Lung microvascular endothelial cell (primary cell): ENCODE measurements at regions not wholly inside any gene's neighbourhood (a gene's known extent, or its start where the extent isn't known, plus 50 kb on each side); places are given as distances from the start of the nearest gene placed in this dataset.

ENCODE experiments used
- DNase-seq, 2 donors: peaks; one replicate each; pipeline versions ENCODE4 v3.0.0 to v3.0.0-alpha.2; 2010; ENCODE audit warnings: low read depth in 2 of 2

GRCh38 chr6:89028774-89029173 lies 51.8 kb upstream of the PNRC1 start:
- DNase-seq, result no peak

DNA sequence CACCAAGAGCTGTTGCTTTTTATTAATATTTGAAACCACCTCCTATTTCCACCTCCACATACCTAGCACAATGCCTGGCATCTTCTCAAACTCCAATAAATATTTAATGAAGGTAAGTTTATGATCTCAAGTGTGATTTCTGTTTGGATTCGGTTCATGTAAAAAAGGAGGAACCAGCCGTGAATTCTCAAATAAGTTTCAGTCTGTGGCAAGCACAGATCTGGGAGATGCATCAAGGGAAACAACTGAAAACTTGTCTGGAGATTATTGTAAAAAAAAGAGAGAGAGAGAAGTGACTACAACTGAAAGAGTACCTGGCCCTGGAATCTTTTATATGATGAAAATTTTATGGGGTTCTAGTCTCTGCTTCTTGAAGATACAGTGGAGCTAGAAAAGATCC lies 52.8 kb upstream of the PNRC1 start:
- DNase-seq, result no peak

GRCh38 chr6:89026151-89026550 lies 54.4 kb upstream of the PNRC1 start:
- DNase-seq, result no peak

GRCh38 chr6:89025633-89026032 lies 54.9 kb upstream of the PNRC1 start:
- DNase-seq, result no peak

DNA sequence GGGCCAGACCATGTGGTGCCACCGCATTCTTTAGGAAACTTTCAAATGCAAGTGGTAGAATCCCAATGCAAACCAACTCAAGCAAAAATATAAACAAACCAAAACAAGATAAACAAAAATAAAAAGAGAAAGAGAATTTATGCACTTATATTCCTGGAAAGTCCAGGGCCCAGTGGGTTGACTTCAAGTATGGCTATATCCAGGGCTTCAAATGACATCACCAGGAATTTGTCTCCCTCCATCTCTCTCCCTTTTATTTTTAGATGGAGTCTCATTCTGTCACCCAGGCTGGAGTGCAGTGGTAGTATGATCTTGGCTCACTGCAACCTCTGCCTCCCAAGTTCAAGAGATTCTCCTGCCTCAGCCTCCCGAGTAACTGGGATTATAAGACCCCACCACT lies 56.1 kb upstream of the PNRC1 start:
- DNase-seq, result no peak

- no peak for DNase-seq
These were observed 56.7 kb upstream of the PNRC1 start for GRCh38 chr6:89023591-89024441.

DNA sequence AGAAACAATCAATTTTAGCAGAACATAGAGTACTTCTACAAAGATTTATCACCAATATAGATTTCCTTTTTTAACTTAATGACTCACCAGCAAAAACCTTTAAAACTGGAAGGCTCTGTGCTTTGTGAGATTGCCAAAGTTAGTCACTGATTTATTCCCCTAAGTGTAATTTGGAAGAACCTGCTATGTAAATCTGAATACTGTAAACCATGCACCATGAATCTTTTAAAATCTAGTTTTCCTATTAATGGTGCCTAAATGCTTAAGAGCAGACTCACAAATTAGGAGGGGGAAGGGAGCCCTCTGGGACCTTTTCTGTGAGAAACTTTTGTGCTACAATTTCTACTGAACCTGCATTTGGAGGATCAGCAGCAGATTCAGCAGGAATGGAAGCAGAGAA lies 57.8 kb upstream of the PNRC1 start:
- peak in 1 of 2 donors; percentile 6 for DNase-seq

DNA sequence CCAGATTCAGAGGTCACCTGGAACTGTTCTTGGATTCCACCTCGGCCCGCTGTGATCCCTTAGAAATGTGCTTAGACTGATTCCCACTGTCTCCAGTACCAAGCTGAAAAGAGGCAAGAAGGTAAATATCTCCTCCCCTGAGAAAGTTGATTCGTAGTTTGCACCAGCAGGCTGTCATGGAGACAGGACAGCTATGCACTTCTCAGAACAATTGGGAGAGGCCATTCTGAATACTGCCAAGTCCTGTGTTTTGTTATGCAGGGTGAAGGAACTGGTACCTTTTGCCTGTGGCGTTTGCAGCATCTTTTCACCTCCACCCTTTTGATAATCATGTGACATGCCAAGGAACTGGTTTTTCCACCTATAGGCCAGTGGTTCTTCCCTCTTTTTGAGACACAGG lies 58.2 kb upstream of the RNGTT start:
- no peak for DNase-seq

DNA sequence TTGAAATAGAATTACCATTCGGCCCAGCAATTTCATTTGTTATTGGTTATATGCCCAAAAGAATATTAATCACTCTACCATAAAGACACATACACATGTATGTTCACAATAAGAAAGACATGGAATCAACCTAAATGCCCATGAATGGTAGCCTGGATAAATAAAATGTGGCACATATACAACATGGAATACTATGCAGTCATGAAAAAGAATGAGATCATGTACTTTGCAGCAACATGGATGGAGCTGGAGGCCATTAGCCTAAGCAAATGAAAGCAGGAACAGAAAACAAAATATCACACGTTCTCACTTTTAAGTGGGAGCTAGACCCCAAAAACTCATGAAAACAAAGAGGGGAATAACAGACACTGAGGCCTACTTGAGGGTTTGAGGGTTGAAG lies 52.6 kb upstream of the RNGTT start:
- no peak for DNase-seq

DNA sequence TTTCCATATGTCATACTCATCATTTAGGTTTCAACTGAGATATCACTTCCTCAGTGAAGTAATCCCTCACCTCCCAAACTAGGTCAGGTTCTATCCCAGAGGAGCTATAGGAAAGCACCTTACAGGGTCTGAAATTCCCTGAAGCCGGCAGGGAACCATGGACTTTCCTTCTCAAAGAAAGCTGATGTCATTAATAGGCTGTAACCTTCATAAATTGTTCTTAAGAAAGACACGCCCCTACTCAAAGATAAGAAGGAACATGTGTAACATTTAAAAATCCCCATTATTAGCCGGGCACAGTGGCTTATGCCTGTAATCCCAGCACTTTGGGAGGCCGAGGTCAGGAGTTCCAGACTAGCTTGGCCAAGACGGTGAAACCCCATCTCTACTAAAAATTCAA lies 50.0 kb upstream of the RNGTT start:
- DNase-seq, result no peak
